Endothelial cell (in vitro differentiated cells): ENCODE measurements at regions not wholly inside any gene's neighbourhood (a gene's known extent, or its start where the extent isn't known, plus 50 kb on each side); places are given as distances from the start of the nearest gene placed in this dataset.

Experiments used
- DNase-seq: peaks from one replicate; pipeline ENCODE4 v3.0.0; 2021; ENCODE audit warnings: low spot score
- H3K27ac Mint-ChIP-seq: one replicate; pipeline ENCODE4 v1.8.0; 2021; ENCODE audit warnings: mixed read lengths, inconsistent platforms; ENCODE audit not compliant: unreplicated experiment
- H3K27me3 Mint-ChIP-seq: one replicate; pipeline ENCODE4 v1.8.0; 2021; ENCODE audit warnings: mild to moderate bottlenecking, moderate library complexity, mixed read lengths, inconsistent platforms; ENCODE audit not compliant: unreplicated experiment
- H3K36me3 Mint-ChIP-seq: one replicate; pipeline ENCODE4 v1.8.0; 2021; ENCODE audit warnings: mild to moderate bottlenecking, low read depth, mixed read lengths, inconsistent platforms; ENCODE audit not compliant: unreplicated experiment
- H3K4me1 Mint-ChIP-seq: one replicate; pipeline ENCODE4 v1.8.0; 2021; ENCODE audit warnings: mild to moderate bottlenecking, mixed read lengths, inconsistent platforms; ENCODE audit not compliant: unreplicated experiment
- H3K4me3 Mint-ChIP-seq: one replicate; pipeline ENCODE4 v1.8.0; 2021; ENCODE audit warnings: mild to moderate bottlenecking, mixed read lengths, inconsistent platforms; ENCODE audit not compliant: unreplicated experiment
- H3K9me3 Mint-ChIP-seq: one replicate; pipeline ENCODE4 v1.8.0; 2021; ENCODE audit warnings: mixed read lengths, inconsistent platforms; ENCODE audit not compliant: unreplicated experiment
- TF ChIP-seq, protein P1 (sequence below): fragments of 200-600 bp; sonication (generic); IDR thresholded peaks from one replicate; pipeline ENCODE4 v1.5.0; 2021; ENCODE audit warnings: antibody characterized with exemption; ENCODE audit not compliant: unreplicated experiment

DNA sequence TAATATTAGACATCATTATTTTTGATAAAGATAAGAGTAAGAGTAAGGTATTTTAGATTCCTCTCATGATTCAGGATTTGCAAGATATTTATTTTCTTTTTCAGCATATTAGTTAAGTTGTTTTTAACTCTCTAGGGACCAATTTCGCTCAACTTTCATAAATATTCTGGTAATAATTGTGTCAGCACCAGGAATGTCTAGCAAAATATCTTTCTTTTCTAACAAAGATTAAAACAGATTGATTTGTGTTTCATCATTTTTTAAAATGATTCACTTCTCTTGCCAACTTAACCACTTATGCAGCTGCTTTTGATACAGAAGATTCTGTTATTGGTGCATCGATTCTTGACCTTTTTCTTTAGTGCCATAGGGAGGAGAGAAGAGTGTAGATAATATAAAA, 172.8 kb upstream of the PTGFR start:
- Mint-ChIP-seq H3K27me3 (no peaks in the 10 kb centered on the region), H3K4me1 (no peaks in the 10 kb centered on the region), H3K9me3 (no peaks in the 10 kb centered on the region), H3K4me3 (no peak overlapping the region), H3K36me3 (no peaks in the 10 kb centered on the region), H3K27ac (no peak overlapping the region)
- TF ChIP-seq, protein P1, sequence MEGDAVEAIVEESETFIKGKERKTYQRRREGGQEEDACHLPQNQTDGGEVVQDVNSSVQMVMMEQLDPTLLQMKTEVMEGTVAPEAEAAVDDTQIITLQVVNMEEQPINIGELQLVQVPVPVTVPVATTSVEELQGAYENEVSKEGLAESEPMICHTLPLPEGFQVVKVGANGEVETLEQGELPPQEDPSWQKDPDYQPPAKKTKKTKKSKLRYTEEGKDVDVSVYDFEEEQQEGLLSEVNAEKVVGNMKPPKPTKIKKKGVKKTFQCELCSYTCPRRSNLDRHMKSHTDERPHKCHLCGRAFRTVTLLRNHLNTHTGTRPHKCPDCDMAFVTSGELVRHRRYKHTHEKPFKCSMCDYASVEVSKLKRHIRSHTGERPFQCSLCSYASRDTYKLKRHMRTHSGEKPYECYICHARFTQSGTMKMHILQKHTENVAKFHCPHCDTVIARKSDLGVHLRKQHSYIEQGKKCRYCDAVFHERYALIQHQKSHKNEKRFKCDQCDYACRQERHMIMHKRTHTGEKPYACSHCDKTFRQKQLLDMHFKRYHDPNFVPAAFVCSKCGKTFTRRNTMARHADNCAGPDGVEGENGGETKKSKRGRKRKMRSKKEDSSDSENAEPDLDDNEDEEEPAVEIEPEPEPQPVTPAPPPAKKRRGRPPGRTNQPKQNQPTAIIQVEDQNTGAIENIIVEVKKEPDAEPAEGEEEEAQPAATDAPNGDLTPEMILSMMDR: no peak
- no peak for DNase-seq

DNA sequence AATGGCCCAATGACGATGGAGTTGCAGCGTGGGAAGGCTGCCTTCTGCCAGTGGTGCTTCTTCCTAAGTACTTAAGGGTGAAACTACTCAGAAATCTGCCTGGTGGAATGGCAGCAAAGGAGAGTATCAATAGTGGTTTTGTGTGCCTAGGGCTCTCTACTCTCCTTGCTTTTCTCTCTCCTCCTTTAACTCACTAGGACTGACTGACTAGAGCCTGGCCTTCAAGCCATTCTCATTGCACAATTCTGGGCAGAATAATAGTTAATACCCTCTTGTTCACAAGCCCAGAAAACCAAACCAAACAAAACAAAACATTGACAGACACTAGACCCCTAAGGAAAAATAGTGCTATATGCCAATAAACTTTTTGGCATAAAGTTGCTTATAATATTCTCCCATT, 171.2 kb upstream of the PTGFR start:
- Mint-ChIP-seq H3K9me3 (no peaks in the 10 kb centered on the region), H3K36me3 (no peaks in the 10 kb centered on the region), H3K27me3 (no peaks in the 10 kb centered on the region)

DNA sequence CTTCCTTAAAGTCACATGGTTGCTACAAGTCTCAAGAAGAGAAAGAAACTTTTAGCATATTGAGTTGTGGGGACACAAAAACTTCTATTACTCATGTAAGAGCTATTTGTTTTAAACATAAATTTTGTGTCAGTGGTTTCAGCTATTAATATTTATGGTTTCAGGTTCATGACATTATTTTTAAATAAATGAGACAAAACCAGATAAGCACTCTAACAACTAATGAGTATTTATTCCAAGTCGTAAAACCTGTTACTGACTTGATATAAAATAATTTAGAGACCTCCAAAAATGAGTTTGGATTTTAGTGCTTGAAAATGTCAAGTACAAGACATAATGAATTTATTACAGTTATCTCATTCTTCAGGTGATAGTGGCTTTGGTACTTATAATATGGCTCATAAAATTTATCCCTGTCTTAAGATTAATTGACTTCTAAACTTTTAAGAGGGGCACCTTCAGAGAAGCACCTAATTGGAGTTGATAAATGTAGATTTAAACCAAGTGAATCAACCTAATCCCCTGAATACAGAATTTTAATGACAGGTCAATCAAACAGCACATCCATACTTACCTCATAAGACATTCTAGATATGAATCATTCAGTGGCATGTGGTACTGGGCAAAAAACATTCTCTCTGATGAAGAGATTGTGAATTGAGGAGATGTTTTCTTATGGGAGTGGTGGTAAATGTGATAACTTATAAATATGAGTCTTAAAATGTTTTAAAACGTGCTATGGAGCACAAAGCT, 167.7 kb upstream of the PTGFR start:
- no peaks in the 10 kb centered on the region for H3K4me1 Mint-ChIP-seq
- no peaks in the 10 kb centered on the region for H3K36me3 Mint-ChIP-seq
- no peak overlapping the region for H3K4me3 Mint-ChIP-seq
- TF ChIP-seq, protein P1: no peak
- H3K27me3 Mint-ChIP-seq: peaks cover 3% of the 10 kb centered on the region
- H3K27ac Mint-ChIP-seq: no peak overlapping the region
- H3K9me3 Mint-ChIP-seq: no peaks in the 10 kb centered on the region
- DNase-seq: no peak

More for the DNA sequence above, 171.2 kb upstream of the PTGFR start:
- Mint-ChIP-seq H3K4me1 (no peaks in the 10 kb centered on the region), H3K27ac (no peak overlapping the region), H3K4me3 (no peak overlapping the region)
- DNase-seq: no peak
- TF ChIP-seq, protein P1: no peak

DNA sequence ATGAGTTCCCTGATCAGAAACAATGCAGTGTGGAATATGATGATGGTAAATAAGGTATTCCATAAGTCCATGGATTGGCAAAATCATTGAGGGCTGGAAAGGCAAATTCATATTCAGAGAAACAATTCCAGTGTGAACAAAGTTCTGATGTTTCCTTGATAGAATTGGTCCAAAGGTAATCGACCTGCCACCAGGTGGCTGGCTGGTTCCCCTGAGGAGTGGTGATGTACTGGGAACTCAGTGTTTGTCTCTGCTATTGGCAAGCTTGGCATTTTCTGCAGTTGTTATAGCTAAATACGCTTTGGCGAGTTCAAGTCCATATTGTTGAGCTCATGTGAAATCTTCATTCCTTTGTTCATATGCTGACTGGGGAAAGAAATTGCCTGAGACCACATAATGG, 165.5 kb upstream of the PTGFR start:
- DNase-seq: no peak
- Mint-ChIP-seq H3K4me3 (no peak overlapping the region), H3K4me1 (peaks cover 8% of the 10 kb centered on the region), H3K27ac (no peak overlapping the region), H3K36me3 (no peaks in the 10 kb centered on the region), H3K27me3 (peaks cover 3% of the 10 kb centered on the region), H3K9me3 (no peaks in the 10 kb centered on the region)
- TF ChIP-seq, protein P1: no peak

DNA sequence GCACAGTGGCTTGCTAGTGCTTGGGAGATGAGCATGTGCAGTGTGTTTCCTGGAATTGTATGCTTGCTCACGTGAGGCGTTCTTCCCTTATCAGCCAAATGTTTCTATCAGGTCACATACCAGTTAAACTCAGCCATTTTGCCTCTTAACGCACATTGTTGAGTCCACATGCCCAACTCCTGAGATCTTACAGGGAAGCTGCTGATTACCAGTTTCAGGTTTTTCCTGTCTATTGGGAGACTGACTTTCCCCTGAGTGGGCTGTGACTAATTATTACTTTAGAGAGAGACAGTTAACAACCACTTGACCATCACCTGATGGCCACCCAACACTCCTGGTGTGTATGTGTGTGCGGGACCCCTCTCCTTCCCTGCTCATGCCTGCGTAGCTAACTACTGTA, 161.3 kb upstream of the PTGFR start:
- TF ChIP-seq, protein P1: no peak
- Mint-ChIP-seq H3K4me1 (peaks cover 8% of the 10 kb centered on the region), H3K27me3 (peaks cover 3% of the 10 kb centered on the region), H3K9me3 (no peaks in the 10 kb centered on the region), H3K36me3 (no peaks in the 10 kb centered on the region), H3K4me3 (no peak overlapping the region), H3K27ac (no peak overlapping the region)
- DNase-seq: no peak
